HG03457 (cell line): ENCODE measurements at regions not wholly inside any gene's neighbourhood (a gene's known extent, or its start where the extent isn't known, plus 50 kb on each side); places are given as distances from the start of the nearest gene placed in this dataset.
"Not testable (repeated sequence)": the region's sequence is repeated elsewhere in the genome, so short reads cannot be mapped to it uniquely, and the experiment has no call there.

Source experiments
- ATAC-seq: cut with Tn5 transposase; IDR thresholded peaks from one replicate; pipeline ENCODE4 v1.9.1; 2021; ENCODE audit warnings: moderate number of reproducible peaks; ENCODE audit not compliant: unreplicated experiment

DNA sequence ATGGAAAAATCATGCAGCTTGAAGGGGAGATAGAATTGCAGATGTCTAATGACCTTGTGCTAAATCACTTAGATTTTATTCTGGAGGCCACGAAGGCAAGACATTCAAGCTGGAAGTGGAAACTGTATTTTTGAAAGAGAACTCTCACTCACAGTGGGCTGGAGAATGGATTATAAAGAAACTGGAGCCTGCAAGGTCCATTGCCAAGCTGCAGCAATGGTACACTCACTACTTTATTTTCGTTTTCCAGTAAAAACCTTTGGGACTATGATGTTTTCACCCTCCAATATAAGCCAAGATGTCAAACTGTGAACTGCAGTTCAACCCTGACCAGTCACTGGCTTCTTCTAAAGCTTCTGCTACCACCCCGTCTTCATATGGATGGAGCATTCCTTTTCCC is 62.0 kb downstream of the SKIDA1 start:
- ATAC-seq: no peak

DNA sequence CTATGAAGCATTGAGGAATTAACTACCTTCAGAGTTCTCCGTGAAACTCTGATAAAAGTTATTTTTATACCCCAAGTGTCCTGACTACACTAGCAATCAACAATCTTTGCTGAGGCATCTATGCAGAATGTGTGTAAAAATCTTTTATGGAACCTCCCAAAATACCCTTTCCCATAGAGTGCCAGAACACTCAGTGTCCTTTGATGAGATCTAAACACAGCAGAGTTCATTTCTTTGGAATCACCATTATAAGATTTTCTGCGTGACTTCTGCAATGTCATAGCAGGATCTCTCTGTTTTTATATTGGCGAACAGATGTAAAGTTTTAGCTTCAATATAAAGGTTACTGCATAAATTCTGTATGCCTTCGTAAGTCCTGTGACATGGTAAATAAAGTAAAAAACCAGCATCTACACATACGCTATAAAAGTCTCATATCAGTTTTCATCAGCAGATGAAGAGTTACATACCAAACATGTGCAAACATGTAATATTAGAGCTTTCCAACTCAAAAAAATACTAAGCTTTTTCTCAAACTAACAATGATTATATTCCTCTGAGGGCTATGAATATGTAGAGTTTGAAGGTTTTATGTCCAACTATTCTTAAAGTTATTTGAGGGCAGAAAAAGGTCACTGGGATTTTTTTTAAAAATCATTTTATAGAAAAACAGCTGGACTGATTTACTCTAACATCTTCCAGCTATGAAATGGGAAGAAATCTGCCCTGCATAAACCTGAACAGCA is 67.2 kb downstream of the SKIDA1 start:
- ATAC-seq: no peak

DNA sequence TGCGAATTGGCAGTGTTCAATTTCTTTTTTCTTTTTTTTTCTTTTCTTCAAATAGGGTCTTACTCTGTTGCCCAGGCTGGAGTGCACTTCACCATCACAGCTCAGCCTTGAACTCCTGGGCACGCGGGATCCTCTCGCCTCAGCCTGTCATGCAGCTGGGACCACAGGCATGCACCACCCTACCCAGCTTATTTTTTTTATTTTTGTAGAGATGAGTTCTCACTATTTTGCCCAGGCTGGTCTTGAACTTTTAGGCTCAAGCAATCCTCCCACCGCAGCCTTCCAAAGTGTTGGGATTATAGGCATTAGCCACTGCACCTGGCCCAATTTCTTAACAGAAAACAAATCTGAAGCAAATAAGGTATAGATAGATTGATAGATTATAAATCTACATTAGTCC is 69.3 kb downstream of the SKIDA1 start:
- no peak for ATAC-seq

DNA sequence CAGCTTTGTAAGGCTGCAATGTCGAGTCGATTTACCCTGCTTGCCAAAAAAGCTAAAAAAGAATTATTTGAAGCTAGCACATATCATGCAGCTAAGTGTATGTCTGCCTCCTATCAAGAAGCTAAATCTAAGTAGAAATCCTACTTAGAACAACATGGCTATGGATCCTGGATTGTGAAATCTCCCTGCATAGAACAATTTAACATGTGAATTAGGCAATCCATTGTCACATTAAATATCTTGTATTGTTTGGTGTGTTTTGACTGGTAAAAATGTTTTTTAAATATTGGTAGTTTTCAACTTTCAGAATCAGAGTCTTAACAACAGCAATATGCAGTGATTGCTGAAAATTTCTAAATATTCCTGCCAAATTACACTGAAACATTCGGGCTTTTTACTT is 73.3 kb downstream of the SKIDA1 start:
- ATAC-seq: no peak

DNA sequence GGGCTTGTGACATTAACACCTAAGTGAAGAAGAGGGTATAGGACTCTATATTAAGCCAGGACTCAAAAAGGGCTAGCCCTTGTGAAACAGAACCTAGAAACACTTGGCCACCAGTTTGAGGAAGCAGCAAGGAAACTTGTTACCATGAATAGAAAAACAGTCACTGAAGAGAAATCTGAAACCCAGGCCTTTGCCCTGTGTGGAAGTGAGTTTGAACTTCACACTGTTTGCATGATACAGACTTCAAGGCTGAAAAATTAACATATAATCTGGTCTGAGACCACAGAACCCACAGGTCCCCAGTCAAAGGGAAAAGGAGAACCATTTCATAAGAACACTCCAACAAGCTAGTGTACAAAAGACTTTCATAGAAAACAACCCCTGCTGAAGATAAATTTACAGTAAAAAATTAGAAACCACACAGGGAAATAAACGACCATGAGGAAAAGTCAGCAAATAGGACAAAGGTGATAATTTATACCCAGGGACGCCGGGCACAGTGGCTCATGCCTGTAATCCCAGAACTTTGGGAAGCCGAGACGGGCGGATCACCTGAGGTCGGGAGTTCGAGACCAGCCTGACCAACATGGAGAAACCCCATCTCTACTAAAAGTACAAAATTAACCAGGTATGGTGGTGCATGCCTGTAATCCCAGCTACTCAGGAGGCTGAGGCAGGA is 76.1 kb downstream of the SKIDA1 start:
- ATAC-seq: peak; percentile 84

DNA sequence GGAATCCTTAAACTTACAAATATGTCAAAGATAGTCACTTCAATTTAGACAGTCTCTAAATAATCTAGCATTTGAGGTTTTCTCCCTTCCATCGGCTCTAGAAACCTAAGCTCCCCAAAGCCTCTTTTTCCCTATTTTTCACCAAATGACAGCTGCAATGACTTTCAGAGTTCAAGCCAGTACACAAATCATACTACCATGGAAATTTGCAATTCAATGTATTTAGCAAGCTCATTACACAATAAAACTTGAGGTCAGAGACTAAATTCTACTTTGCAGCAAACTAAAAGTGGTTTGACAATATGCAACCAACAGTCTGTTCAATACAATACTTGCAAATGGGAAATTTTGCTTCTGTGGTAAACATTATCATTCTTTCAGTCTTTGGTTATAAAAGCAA is 80.3 kb downstream of the SKIDA1 start:
- no peak for ATAC-seq

DNA sequence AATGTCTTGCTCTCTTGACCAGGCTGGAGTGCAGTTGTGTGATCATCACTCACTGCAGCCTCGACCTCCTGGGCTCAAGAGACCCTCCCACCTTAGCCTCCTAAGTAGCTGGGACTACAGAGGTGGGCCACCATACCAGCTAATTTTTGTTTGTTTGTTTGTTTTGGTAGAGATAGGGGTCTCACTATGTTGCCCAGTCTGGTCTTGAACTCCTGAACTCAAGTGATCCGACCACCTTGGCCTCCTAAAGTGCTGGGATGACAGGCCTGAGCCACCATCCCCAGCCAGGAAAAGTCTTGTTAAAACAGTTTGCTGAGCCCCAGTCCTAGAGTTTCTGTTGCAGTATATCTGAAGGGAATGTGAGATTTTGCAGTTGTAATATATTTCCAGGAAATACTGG is 83.9 kb downstream of the SKIDA1 start:
- ATAC-seq: no peak

DNA sequence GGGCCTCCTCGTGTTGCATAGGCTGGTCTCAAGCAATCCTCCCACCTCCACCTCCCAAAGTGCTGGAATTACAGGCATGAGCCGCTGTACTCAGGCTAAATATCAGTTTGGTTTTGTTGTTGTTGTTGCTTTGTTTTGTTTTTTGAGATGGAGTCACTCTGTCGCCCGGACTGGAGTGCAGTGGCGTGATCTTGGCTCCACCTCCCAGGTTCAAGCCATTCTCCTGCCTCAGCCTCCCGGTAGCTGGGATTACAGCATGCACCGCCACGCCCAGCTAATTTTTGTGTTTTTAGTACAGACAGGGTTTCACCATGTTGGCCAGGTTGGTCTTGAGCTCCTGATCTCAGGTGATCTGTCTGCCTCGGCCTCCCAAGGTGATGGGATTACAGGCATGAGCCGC is 86.6 kb downstream of the SKIDA1 start:
- not testable (repeated sequence) for ATAC-seq

DNA sequence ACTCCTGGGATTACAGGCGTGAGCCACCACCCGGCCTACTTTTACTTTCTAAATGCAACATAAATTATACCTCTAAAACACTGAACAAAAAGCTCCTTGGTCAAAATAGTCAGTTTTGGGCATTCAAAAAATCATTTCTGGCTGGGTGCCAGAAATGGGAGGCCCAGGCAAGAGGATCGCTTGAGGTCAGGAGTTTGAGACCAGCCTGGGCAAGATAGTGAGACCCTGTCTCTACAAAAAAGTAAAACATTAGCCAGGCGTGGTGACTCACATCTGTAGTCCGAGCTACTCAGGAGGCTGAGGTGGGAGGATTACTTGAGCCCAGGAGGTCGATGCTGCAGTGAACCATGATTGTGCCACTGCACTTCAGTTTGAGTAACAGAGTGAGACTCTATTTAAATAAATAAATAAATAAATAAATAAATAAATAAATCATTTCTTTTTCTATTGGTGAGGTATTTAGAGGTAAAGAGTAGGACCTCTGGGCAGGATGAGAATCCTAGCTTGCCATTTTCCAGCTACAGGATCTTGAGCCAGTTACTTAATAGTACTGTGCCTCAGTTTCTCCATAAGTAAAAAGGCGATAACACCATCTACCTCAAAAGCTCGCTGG is 87.6 kb downstream of the SKIDA1 start:
- ATAC-seq: no peak

DNA sequence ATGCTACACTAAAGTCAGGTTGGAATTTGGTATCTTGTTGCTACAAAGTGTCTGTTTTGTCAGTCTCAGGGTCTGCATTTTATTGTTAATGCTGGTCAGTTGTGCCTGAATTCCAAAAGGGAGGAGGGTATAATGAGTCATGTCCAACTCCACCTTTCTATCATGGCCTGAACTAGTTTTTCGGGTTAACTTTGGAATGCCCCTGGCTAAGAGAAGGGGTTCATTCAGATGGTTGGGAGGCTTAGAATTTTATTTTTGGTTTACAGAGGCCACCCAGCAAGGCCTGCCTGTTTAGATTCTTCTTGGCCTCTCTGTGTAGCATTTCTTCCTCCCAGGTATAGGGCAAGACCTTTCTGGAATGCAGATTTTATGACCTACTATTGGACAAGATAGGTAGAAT is 93.2 kb downstream of the SKIDA1 start:
- ATAC-seq: no peak

DNA sequence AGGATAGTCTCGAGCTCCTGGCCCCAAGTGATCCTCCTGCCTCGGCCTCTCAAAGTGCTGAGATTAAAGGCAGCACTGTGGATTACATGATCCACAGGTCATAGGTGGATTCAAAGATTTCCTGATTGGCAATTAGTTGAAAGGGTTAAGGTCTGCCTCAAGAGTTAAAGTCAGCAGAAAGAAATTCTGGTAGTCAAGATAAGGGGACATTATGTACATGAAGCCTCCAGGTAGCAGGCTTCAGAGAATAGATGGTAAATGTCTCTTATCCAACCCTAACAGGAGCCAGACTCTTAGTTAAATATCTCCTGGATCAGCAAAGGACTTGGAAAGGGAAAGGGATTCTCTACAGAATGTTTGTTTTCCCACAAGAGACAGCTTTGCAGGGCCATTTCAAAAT is 93.7 kb downstream of the SKIDA1 start:
- no peak for ATAC-seq

DNA sequence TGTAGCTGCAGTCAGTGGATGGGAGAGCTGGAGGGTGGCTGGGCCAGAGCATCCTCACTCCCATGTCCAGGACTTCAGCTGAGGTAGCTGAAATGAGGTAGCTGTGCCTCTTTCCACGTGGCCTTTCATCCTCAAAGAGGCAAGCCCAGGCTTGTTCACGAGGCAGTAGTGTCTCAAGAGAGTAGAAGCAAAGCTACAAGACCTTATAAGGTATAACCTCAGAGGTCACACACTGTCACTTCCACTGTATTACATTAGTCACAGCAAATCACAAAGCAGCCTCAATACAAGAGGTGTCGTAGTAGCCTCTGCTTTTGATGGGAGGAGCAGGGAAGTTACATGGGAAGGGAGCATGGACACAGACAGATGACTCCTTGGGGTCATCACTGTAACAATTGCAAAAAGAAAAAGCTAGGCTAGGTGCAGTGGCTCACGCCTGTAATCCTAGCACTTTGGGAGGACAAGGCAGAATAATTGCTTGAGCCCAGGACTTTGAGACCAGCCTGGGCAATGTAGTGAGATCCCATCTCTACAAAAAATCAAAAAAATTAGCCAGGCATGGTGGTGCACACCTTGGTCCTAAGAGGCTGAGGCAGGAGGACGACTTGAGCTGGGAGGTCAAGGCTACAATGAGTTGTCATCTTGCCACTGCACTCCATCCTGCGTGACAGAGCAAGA is 97.5 kb downstream of the SKIDA1 start:
- no peak for ATAC-seq

DNA sequence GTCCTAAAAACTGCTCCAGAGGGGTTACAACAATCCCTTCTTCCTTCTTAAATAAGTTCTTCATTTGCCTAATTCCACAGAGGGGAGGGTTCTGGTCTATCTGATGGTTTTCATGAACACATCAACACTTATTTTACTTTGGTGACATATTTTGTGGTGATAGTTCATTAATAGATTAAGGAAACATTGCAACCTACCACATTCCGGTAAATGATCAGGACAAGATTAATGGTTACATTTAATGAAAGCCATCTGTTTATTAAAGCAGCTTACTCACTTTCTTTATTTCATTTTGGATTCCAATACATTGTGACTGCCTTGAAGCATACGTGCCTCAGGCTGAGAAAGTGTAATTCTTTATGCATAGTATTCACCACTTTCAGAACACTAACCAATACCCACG is 101.0 kb downstream of the SKIDA1 start:
- no peak for ATAC-seq

DNA sequence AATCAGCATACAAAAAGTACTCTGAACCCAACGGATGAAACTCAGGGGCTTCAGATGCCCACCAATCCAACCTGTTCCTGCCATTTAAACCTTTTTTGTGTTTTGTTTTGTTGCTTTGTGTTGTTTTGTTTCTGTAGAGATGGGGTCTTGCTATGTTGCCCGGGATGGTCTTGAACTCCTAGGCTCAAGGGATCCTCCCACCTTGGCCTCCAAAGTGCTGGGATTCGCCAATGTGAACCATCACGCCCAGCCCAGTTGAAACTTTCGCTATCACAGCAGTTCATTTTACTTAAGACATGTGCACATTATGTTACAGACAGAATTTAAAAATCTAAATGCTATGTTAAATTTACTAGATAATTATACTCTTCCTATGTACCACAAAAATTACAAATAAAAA is 101.6 kb downstream of the SKIDA1 start:
- no peak for ATAC-seq

DNA sequence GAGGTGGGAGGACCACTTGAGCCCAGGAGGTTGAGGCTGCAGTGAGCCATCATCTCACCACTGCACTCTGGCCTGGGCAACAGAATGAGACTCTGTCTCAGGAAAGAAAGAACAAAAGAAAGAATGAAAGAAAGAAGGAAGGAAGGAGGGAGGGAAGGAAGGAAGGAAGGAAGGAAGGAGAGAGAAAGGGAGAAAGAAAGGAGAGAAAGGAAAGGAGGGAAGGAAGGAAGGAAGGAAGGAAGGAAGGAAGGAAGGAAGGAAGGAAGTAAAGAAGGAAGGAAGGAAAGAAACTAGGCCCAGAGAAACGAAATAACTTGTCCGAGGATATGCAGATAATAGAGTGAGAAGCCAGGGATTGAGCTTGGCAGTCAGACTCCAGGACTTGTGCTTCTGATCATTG is 102.1 kb downstream of the SKIDA1 start:
- no peak for ATAC-seq

DNA sequence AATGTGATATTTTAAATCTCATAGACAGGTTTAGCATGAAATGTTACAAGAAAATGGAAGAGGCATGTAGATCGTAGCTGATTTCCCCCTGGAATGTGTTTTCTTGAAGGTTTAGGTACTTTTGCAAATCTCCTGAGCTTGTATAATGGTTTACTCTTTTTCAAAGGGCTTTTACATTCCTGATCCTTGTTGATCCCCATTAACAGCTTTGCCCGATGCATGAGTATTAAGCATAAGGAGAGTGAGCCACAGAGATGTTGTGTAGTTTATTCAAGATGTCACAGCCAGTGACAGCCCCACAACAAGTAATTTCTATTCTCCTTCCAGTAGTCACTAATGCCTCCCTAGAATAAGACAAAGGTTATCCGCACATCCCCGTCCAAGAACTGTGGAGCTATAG is 103.7 kb downstream of the SKIDA1 start:
- ATAC-seq: no peak

DNA sequence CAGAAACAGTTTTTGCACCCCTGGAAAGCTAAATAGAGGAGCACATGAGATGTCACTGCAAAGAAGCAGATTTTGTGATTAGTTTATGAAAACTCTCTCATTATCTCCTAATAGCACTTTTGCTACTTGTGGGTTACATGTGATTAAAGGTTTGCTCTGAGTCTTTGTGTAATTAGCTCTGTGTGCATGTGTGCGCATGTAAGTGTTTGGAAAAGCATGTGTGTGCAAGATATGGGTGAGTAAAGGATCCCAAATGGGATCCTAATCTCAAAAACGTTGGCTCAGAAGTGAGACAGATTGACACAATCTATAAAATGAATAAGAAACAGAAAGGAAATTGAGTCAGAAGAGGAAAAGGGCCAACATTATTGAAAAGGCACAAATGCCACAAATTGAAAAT is 104.5 kb downstream of the SKIDA1 start:
- ATAC-seq: no peak

DNA sequence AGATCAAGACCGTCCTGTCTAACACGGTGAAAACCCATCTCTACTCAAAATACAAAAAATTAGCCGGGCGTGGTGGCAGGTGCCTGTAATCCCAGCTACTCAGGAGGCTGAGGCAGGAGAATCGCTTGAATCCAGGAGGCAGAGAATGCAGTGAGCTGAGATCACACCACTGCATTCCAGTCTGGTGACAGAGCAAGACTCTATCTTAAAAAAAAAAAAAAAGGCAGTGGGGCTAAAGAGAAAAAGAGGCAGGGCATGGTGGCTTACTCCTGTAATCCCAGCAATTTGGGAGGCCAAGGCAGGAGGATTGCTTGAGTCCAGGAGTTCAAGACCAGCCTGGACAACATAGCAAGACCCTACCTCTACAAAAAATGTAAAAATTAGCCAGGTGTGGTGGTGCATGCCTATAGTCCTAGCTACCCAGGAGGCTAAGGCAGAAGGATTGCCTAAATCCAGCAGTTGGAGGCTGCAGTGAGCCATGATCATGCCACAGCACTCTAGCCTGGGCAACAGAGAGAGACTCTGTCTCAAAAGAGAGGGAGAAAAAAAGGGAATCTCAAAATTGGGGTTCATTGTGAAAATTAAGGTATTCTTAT is 106.4 kb downstream of the SKIDA1 start:
- not testable (repeated sequence) for ATAC-seq

DNA sequence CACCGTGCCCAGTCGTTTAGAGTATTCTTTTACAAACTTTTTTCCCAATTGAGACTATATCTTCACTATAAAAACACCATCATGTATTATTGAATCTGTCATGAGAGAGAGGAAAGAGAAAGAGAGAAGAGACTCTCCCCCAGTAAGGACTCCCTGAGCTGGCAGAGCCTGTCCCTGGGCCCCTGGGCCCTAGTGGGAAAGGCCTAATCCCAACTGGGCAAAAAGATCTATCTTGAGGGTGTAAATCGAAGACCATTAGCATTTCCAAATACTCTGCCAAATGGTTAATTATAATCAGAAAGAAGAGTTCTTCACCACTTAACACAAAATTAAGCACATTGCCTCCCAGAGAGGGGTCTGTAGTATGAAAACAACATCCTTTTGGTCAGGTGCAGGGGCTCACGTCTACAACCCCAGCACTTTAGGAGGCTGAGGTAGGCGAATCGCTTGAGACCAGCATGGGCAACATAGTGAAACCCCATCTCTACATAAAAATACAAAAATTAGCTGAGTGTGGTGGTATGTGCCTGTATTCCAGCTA is 108.2 kb downstream of the SKIDA1 start:
- no peak for ATAC-seq

DNA sequence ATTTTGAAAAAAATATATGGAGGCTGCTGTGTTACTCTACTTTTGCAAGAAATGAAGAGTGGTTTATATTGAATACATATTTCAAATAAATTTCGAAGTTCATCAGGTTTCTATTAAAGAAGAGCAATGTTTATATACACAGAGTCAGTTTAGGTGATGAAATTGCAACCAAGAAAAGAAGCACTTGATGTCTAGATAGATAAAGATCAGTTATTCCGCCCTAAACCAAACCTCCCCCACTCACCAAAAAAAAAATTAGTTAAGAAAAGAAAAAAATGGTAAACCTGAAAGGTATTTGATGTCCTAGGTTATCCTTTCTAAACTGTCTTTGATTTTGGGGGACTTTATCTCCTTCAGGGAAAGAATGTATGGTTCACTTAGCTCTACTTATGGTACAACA is 111.8 kb downstream of the SKIDA1 start:
- no peak for ATAC-seq

DNA sequence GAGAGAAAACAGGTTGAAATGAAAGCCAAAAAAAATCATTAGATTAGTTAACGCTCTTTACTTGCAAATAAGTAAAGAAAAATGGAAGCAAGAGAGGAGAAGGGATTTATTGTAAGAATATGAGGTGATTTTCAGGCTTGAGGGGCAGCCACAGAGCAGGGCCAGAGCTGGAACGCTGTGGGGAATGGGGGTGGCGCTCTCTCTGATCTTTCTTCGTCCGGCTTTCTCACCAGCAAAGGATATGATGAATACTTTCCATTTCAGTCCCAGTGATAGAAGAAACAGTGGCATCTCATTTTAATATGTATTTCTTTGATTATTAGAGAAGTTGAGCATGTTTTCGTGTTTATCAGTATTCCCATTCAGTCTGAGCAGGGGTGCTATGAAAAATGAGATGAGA is 112.2 kb downstream of the SKIDA1 start:
- no peak for ATAC-seq
